ENCODE measurements at regions not wholly inside any gene's neighbourhood (a gene's known extent, or its start where the extent isn't known, plus 50 kb on each side); places are given as distances from the start of the nearest gene placed in this dataset.

DNA sequence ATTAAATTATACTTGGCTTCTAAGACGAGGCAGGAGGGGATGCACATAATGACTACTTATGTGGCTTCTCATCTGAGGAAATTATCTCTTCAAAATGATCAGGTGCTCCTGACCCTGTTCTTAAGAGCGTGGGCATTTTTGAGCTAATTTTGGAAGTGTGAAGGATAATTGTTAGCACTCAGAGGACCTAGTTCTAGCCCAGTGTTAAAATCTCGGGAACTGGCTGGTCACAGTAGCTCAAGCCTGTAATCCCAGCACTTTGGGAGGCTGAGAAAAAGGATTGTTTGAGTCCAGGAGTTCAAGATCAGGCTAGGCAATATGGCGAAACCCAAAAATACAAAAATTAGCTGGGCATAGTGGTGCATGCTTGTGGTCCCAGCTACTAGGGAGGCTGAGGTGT is 103.0 kb upstream of the DHX40 start:
- TF ChIP-seq, protein P1, sequence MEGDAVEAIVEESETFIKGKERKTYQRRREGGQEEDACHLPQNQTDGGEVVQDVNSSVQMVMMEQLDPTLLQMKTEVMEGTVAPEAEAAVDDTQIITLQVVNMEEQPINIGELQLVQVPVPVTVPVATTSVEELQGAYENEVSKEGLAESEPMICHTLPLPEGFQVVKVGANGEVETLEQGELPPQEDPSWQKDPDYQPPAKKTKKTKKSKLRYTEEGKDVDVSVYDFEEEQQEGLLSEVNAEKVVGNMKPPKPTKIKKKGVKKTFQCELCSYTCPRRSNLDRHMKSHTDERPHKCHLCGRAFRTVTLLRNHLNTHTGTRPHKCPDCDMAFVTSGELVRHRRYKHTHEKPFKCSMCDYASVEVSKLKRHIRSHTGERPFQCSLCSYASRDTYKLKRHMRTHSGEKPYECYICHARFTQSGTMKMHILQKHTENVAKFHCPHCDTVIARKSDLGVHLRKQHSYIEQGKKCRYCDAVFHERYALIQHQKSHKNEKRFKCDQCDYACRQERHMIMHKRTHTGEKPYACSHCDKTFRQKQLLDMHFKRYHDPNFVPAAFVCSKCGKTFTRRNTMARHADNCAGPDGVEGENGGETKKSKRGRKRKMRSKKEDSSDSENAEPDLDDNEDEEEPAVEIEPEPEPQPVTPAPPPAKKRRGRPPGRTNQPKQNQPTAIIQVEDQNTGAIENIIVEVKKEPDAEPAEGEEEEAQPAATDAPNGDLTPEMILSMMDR (IDR thresholded peaks at IDR 0.05 in 2 of 3, conservative IDR thresholded peaks at IDR 0.05 in 1 of 3; ENCODE audit: control insufficient read depth in 2 of 3, extremely low read depth in 1 of 3, insufficient read depth in 1 of 3, low read depth in 3 of 3, low read length in 3 of 3): no peak
- TF ChIP-seq GABPA (IDR thresholded peaks at IDR 0.05; ENCODE audit: low read depth) (no peak), POLR2AphosphoS2 (IDR thresholded peaks at IDR 0.05; ENCODE audit: low read depth, low read length) (no peak), POLR2AphosphoS5 (IDR thresholded peaks at IDR 0.05; ENCODE audit: low read length) (no peak), CEBPB (IDR thresholded peaks at IDR 0.05; ENCODE audit: borderline replicate concordance in 1 of 2, low read depth in 2 of 2, low read length in 2 of 2) (no peak), PAX5 (IDR thresholded peaks at IDR 0.05; ENCODE audit: borderline replicate concordance, low read depth, low read length) (no peak), TAF1 (IDR thresholded peaks at IDR 0.05; ENCODE audit: borderline replicate concordance, low read depth, low read length) (no peak), PAX8 (IDR thresholded peaks at IDR 0.05) (no peak)
- TF ChIP-seq, protein P2, sequence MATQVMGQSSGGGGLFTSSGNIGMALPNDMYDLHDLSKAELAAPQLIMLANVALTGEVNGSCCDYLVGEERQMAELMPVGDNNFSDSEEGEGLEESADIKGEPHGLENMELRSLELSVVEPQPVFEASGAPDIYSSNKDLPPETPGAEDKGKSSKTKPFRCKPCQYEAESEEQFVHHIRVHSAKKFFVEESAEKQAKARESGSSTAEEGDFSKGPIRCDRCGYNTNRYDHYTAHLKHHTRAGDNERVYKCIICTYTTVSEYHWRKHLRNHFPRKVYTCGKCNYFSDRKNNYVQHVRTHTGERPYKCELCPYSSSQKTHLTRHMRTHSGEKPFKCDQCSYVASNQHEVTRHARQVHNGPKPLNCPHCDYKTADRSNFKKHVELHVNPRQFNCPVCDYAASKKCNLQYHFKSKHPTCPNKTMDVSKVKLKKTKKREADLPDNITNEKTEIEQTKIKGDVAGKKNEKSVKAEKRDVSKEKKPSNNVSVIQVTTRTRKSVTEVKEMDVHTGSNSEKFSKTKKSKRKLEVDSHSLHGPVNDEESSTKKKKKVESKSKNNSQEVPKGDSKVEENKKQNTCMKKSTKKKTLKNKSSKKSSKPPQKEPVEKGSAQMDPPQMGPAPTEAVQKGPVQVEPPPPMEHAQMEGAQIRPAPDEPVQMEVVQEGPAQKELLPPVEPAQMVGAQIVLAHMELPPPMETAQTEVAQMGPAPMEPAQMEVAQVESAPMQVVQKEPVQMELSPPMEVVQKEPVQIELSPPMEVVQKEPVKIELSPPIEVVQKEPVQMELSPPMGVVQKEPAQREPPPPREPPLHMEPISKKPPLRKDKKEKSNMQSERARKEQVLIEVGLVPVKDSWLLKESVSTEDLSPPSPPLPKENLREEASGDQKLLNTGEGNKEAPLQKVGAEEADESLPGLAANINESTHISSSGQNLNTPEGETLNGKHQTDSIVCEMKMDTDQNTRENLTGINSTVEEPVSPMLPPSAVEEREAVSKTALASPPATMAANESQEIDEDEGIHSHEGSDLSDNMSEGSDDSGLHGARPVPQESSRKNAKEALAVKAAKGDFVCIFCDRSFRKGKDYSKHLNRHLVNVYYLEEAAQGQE (IDR thresholded peaks at IDR 0.05; ENCODE audit: low read depth, low read length): no peak
